HEK293 (cell line): ENCODE measurements at regions not wholly inside any gene's neighbourhood (a gene's known extent, or its start where the extent isn't known, plus 50 kb on each side); places are given as distances from the start of the nearest gene placed in this dataset.

ENCODE experiments used
- CTCF ChIP-seq: fragments of 450-650 bp; formaldehyde crosslinking; IDR thresholded peaks from 2 replicates; pipeline ENCODE4 v1.5.1; 2016; ENCODE audit warnings: missing biosample characterization, missing genetic modification characterization
- KLF10 ChIP-seq: fragments of 450-650 bp; IDR thresholded peaks from 2 replicates; pipeline ENCODE4 v1.5.1; 2018; ENCODE audit warnings: missing biosample characterization, mild to moderate bottlenecking, missing genetic modification characterization
- MEIS1 ChIP-seq: sonication (generic); formaldehyde crosslinking; IDR thresholded peaks from 2 replicates; pipeline ENCODE4 v1.8.1; 2022; ENCODE audit warnings: missing genetic modification reagents, mild to moderate bottlenecking, borderline replicate concordance
- TRIM28 ChIP-seq: IDR thresholded peaks from 2 replicates; pipeline ENCODE4 v1.6.1; 2011; ENCODE audit warnings: low read length, control low read depth, borderline replicate concordance
- ZNF121 ChIP-seq: fragments of 450-650 bp; formaldehyde crosslinking; IDR thresholded peaks from 2 replicates; pipeline ENCODE4 v1.5.1; 2016; ENCODE audit warnings: missing biosample characterization, missing genetic modification characterization
- ZNF16 ChIP-seq: fragments of 450-650 bp; formaldehyde crosslinking; IDR thresholded peaks from 2 replicates; pipeline ENCODE4 v1.5.1; 2016; ENCODE audit warnings: low read depth, missing biosample characterization, missing genetic modification characterization
- ZNF174 ChIP-seq: fragments of 450-650 bp; formaldehyde crosslinking; IDR thresholded peaks from 2 replicates; pipeline ENCODE4 v1.5.0; 2017; ENCODE audit warnings: missing biosample characterization, mild to moderate bottlenecking, missing genetic modification characterization
- ZNF274 ChIP-seq, 2 experiments: fragments of 200-500 bp in 1 of 2; fragments of 450-650 bp in 1 of 2; sonication (Bioruptor generic) in 1 of 2; formaldehyde crosslinking in 1 of 2; IDR thresholded peaks; 2 replicates each; pipeline versions ENCODE4 v1.5.1 to v1.6.1; 2014 to 2016; ENCODE audit warnings: borderline replicate concordance in 1 of 2, inconsistent platforms in 1 of 2, low read length in 1 of 2, missing biosample characterization in 1 of 2, missing genetic modification characterization in 1 of 2
- ZNF585B ChIP-seq: fragments of 450-650 bp; formaldehyde crosslinking; IDR thresholded peaks from 2 replicates; pipeline ENCODE4 v1.5.1; 2016; ENCODE audit warnings: missing biosample characterization, missing genetic modification characterization
- ZNF677 ChIP-seq: fragments of 450-650 bp; IDR thresholded peaks from 2 replicates; pipeline ENCODE4 v1.5.0; 2018; ENCODE audit warnings: missing biosample characterization, mild to moderate bottlenecking, missing genetic modification characterization, moderate library complexity
- ZNF776 ChIP-seq: fragments of 450-650 bp; formaldehyde crosslinking; IDR thresholded peaks from 2 replicates; pipeline ENCODE4 v1.5.0; 2017; ENCODE audit warnings: missing biosample characterization, missing genetic modification characterization, borderline replicate concordance
- TF ChIP-seq, protein P1 (sequence below): sonication (generic); formaldehyde crosslinking; IDR thresholded peaks from 2 replicates; pipeline ENCODE4 v1.8.1; 2022; ENCODE audit warnings: mild to moderate bottlenecking, moderate library complexity, missing genetic modification reagents
- TF ChIP-seq, protein P2 (sequence below): fragments of 450-650 bp; formaldehyde crosslinking; IDR thresholded peaks from 2 replicates; pipeline ENCODE4 v1.5.1; 2017; ENCODE audit warnings: missing biosample characterization, missing genetic modification characterization

DNA sequence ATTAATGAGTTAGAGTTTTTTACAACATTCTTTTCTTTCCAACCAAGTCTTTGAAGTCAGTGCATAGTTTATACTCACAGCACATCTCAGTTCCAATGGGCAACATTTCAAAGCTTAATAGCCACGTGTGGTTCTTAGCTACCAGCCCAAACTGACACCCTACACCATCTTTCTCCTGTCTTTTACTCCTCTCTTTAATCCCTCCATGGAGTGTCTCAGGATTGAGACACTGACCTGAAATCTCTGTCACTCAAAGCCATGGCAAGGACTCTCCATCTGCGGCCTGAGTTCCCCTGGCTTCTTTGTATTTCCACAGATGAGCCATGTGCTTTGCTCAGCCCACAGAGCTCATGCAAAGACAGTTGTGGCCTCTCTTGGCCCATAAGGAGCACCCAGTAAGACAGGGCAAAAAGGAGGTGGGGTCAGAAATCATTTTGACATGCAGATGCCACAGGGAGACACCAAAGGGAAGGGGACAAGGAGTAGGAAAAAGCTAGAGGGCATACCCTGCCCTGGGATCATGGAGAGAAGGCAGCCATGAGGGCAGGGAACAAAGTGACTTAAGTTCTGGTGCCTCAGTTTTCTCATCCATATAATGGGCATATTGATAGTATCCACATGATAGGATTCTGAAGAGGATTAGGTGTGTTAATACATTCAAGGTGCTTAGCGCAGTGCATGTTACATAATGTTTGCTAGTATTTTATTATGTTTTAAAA lies 493.6 kb upstream of the PROK2 start:
- TF ChIP-seq CTCF (tag by site-specific recombination): no peak
- no peak for TF ChIP-seq ZNF16 (tag by site-specific recombination)
- no peak for TF ChIP-seq ZNF274 (IDR thresholded peaks at IDR 0.05; ENCODE audit: low read length)
- no peak for TF ChIP-seq ZNF274 (tag by site-specific recombination; IDR thresholded peaks at IDR 0.05; ENCODE audit: borderline replicate concordance)
- TF ChIP-seq, protein P1, sequence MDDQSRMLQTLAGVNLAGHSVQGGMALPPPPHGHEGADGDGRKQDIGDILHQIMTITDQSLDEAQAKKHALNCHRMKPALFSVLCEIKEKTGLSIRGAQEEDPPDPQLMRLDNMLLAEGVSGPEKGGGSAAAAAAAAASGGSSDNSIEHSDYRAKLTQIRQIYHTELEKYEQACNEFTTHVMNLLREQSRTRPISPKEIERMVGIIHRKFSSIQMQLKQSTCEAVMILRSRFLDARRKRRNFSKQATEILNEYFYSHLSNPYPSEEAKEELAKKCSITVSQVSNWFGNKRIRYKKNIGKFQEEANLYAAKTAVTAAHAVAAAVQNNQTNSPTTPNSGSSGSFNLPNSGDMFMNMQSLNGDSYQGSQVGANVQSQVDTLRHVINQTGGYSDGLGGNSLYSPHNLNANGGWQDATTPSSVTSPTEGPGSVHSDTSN (CRISPR knock-in tag): no peak
- no peak for TF ChIP-seq TRIM28
- no peak for TF ChIP-seq ZNF776 (tag by site-specific recombination)
- no peak for TF ChIP-seq ZNF585B
- TF ChIP-seq, protein P2, sequence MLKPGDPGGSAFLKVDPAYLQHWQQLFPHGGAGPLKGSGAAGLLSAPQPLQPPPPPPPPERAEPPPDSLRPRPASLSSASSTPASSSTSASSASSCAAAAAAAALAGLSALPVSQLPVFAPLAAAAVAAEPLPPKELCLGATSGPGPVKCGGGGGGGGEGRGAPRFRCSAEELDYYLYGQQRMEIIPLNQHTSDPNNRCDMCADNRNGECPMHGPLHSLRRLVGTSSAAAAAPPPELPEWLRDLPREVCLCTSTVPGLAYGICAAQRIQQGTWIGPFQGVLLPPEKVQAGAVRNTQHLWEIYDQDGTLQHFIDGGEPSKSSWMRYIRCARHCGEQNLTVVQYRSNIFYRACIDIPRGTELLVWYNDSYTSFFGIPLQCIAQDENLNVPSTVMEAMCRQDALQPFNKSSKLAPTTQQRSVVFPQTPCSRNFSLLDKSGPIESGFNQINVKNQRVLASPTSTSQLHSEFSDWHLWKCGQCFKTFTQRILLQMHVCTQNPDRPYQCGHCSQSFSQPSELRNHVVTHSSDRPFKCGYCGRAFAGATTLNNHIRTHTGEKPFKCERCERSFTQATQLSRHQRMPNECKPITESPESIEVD (tag by site-specific recombination): no peak
- TF ChIP-seq KLF10 (tag by site-specific recombination): no peak
- TF ChIP-seq MEIS1 (CRISPR knock-in tag): no peak
- no peak for TF ChIP-seq ZNF677 (tag by site-specific recombination)
- no peak for TF ChIP-seq ZNF121
- TF ChIP-seq ZNF174 (tag by site-specific recombination): no peak
